CD14-positive monocyte (primary cell): ENCODE measurements at regions not wholly inside any gene's neighbourhood (a gene's known extent, or its start where the extent isn't known, plus 50 kb on each side); places are given as distances from the start of the nearest gene placed in this dataset.

Experiments used
- DNase-seq, 3 donors: peaks; one replicate each; pipeline ENCODE4 v3.0.0-alpha.2; 2011 to 2022
- H2AFZ ChIP-seq: 2 replicates; pipeline ENCODE4 v1.6.0; 2012; ENCODE audit warnings: mild to moderate bottlenecking, low read depth, low read length, inconsistent platforms; ENCODE audit not compliant: insufficient read depth, poor library complexity, severe bottlenecking
- H3K27ac ChIP-seq, 2 donors: 1 replicate in 1 of 2; 2 replicates in 1 of 2; pipeline ENCODE4 v1.5.1; 2012 to 2013; ENCODE audit warnings: low read length in 2 of 2, control low read depth in 1 of 2, inconsistent platforms in 1 of 2, low read depth in 1 of 2, mild to moderate bottlenecking in 1 of 2
- H3K27me3 ChIP-seq, 2 donors: one replicate each; pipeline versions ENCODE4 v1.6.0 to v1.6.1; 2011 to 2013; ENCODE audit warnings: low read length in 2 of 2; ENCODE audit not compliant: control insufficient read depth in 2 of 2, insufficient read depth in 2 of 2
- H3K36me3 ChIP-seq, 2 donors: replicated peaks in 1 of 2; 1 replicate in 1 of 2; 2 replicates in 1 of 2; pipeline versions ENCODE4 v1.5.1 to v1.6.1; 2012 to 2013; ENCODE audit warnings: low read length in 2 of 2, control low read depth in 1 of 2, inconsistent platforms in 1 of 2, mild to moderate bottlenecking in 1 of 2; ENCODE audit not compliant: insufficient read depth in 2 of 2, control insufficient read depth in 1 of 2
- H3K4me1 ChIP-seq, 2 donors: 1 replicate in 1 of 2; 2 replicates in 1 of 2; pipeline versions ENCODE4 v1.5.1 to v1.6.1; 2012 to 2013; ENCODE audit warnings: low read length in 2 of 2, control low read depth in 1 of 2, inconsistent platforms in 1 of 2, mild to moderate bottlenecking in 1 of 2, moderate library complexity in 1 of 2; ENCODE audit not compliant: insufficient read depth in 2 of 2, control insufficient read depth in 1 of 2
- H3K4me2 ChIP-seq: replicated peaks from 2 replicates; pipeline ENCODE3; 2012; ENCODE audit warnings: low read length, moderate library complexity, mild to moderate bottlenecking; ENCODE audit not compliant: poor library complexity, severe bottlenecking; ENCODE audit errors: extremely low read depth
- H3K4me3 ChIP-seq, 3 experiments: fragments of 200-600 bp in 1 of 3; sonication (generic) in 1 of 3; replicated peaks in 1 of 3; 1 replicate in 2 of 3; 2 replicates in 1 of 3; pipeline ENCODE4 v1.5.1; 2011 to 2013; ENCODE audit warnings: low read length in 3 of 3, mild to moderate bottlenecking in 3 of 3, control low read depth in 2 of 3, low read depth in 2 of 3, inconsistent platforms in 1 of 3, moderate library complexity in 1 of 3
- H3K79me2 ChIP-seq: 2 replicates; pipeline ENCODE4 v1.6.0; 2012; ENCODE audit warnings: mild to moderate bottlenecking, control low read depth, inconsistent platforms, low read length, moderate library complexity; ENCODE audit not compliant: insufficient read depth
- H3K9ac ChIP-seq: 2 replicates; pipeline ENCODE4 v1.6.0; 2017; ENCODE audit warnings: low read length, mild to moderate bottlenecking; ENCODE audit not compliant: insufficient read depth, poor library complexity, severe bottlenecking
- H3K9me3 ChIP-seq, 2 donors: replicated peaks in 1 of 2; 1 replicate in 1 of 2; 2 replicates in 1 of 2; pipeline versions ENCODE4 v1.5.1 to v1.6.1; 2012 to 2013; ENCODE audit warnings: low read length in 2 of 2, control low read depth in 1 of 2; ENCODE audit not compliant: control insufficient read depth in 1 of 2, insufficient read depth in 1 of 2
- H4K20me1 ChIP-seq: 2 replicates; pipeline ENCODE4 v1.6.0; 2012; ENCODE audit warnings: mild to moderate bottlenecking, low read length, control low read depth, moderate library complexity; ENCODE audit not compliant: insufficient read depth
- H3K27ac Mint-ChIP-seq, 7 donors: one replicate each; pipeline ENCODE4 v1.8.0; 2020; ENCODE audit warnings: mild to moderate bottlenecking in 7 of 7, mixed read lengths in 7 of 7, moderate library complexity in 6 of 7, inconsistent platforms in 2 of 7
- H3K27me3 Mint-ChIP-seq, 3 donors: one replicate each; pipeline ENCODE4 v1.8.0; 2021 to 2022; ENCODE audit warnings: low read depth in 3 of 3, mild to moderate bottlenecking in 3 of 3, mixed read lengths in 3 of 3, moderate library complexity in 3 of 3, inconsistent platforms in 1 of 3
- H3K36me3 Mint-ChIP-seq, 2 donors: one replicate each; pipeline ENCODE4 v1.8.0; 2020; ENCODE audit warnings: mixed read lengths in 2 of 2, inconsistent platforms in 1 of 2, mild to moderate bottlenecking in 1 of 2
- H3K4me1 Mint-ChIP-seq: one replicate; pipeline ENCODE4 v1.8.0; 2020; ENCODE audit warnings: mild to moderate bottlenecking, mixed read lengths
- H3K4me3 Mint-ChIP-seq, 2 donors: one replicate each; pipeline ENCODE4 v1.8.0; 2020; ENCODE audit warnings: mild to moderate bottlenecking in 2 of 2, mixed read lengths in 2 of 2, moderate library complexity in 1 of 2
- H3K9me3 Mint-ChIP-seq, 7 donors: one replicate each; pipeline ENCODE4 v1.8.0; 2020 to 2022; ENCODE audit warnings: mixed read lengths in 7 of 7, mild to moderate bottlenecking in 6 of 7, moderate library complexity in 6 of 7, inconsistent platforms in 2 of 7
- CTCF ChIP-seq: fragments of 200-600 bp; IDR thresholded peaks from one replicate; pipeline ENCODE4 v1.8.0; 2022; ENCODE audit warnings: antibody characterized with exemption, mild to moderate bottlenecking
- WGBS: methylation state at CpG from one replicate; pipeline ENCODE4 v1.1.5; 2013; ENCODE audit warnings: missing lambda C conversion rate; ENCODE audit not compliant: insufficient coverage; 5-methylcytosine and 5-hydroxymethylcytosine counted together
- intact Hi-C, 2 donors: fragments of 100-400 bp; cut with micrococcal nuclease; formaldehyde crosslinking; loops; one replicate each; pipeline versions ENCODE4 v1.15.0 to v1.15.1; 2023

- H3K4me1 Mint-ChIP-seq = no peaks in the 10 kb centered on the region
- TF ChIP-seq CTCF = no peak
These were observed 173.7 kb downstream of the MYCN start for GRCh38 chr2:16114070-16114469.

GRCh38 chr2:16113568-16113967 is 173.2 kb downstream of the MYCN start:
- peaks cover 0 to 2% (median 0%) of the 10 kb centered on the region in 3 donors for H3K27me3 Mint-ChIP-seq
- TF ChIP-seq CTCF = no peak
- no peaks in the 10 kb centered on the region for H3K9me3 ChIP-seq
- H3K27ac ChIP-seq = no peak overlapping the region
- no peaks in the 10 kb centered on the region for H3K4me1 ChIP-seq
- H3K4me1 Mint-ChIP-seq = no peaks in the 10 kb centered on the region
- no peak overlapping the region for H3K4me2 ChIP-seq
- no peaks in the 10 kb centered on the region for H4K20me1 ChIP-seq
- H3K27ac Mint-ChIP-seq = no peak overlapping the region
- no peaks in the 10 kb centered on the region for H3K36me3 Mint-ChIP-seq
- no peak overlapping the region for H3K4me3 ChIP-seq
- no peak overlapping the region for H3K9ac ChIP-seq
- H3K27me3 ChIP-seq = no peaks in the 10 kb centered on the region
- no peak for DNase-seq
- WGBS = 88% methylated on average over 1 of the region's 1 CpG
- no peaks in the 10 kb centered on the region for H3K79me2 ChIP-seq
- H2AFZ ChIP-seq = no peak overlapping the region
- H3K36me3 ChIP-seq = no peaks in the 10 kb centered on the region
- no peaks in the 10 kb centered on the region for H3K9me3 Mint-ChIP-seq
- no peak overlapping the region for H3K4me3 Mint-ChIP-seq
- intact Hi-C loops = no loop called here

More at GRCh38 chr2:16114070-16114469, 173.7 kb downstream of the MYCN start:
- H3K9me3 Mint-ChIP-seq = no peaks in the 10 kb centered on the region
- Histone ChIP-seq H3K27ac (no peak overlapping the region), H3K36me3 (no peaks in the 10 kb centered on the region), H2AFZ (no peak overlapping the region), H3K4me3 (no peak overlapping the region), H3K9me3 (no peaks in the 10 kb centered on the region), H3K4me1 (no peaks in the 10 kb centered on the region), H3K27me3 (no peaks in the 10 kb centered on the region), H3K79me2 (no peaks in the 10 kb centered on the region), H3K4me2 (no peak overlapping the region), H4K20me1 (no peaks in the 10 kb centered on the region), H3K9ac (no peak overlapping the region)
- H3K27ac Mint-ChIP-seq = no peak overlapping the region
- intact Hi-C loops = no loop called here
- H3K27me3 Mint-ChIP-seq = peaks cover 0 to 2% (median 0%) of the 10 kb centered on the region in 3 donors
- no peaks in the 10 kb centered on the region for H3K36me3 Mint-ChIP-seq
- WGBS = 91% methylated on average over 9 of the region's 11 CpGs
- no peak for DNase-seq
- H3K4me3 Mint-ChIP-seq = no peak overlapping the region
